ENCODE measurements at regions not wholly inside any gene's neighbourhood (a gene's known extent, or its start where the extent isn't known, plus 50 kb on each side); places are given as distances from the start of the nearest gene placed in this dataset.
"Not testable (repeated sequence)": the region's sequence is repeated elsewhere in the genome, so short reads cannot be mapped to it uniquely, and the experiment has no call there.

GRCh38 chr1:121051161-121051790 lies 132.9 kb downstream of the FAM72B start:
- not testable (repeated sequence) for DNase-seq (ENCODE audit: low read depth)

DNA sequence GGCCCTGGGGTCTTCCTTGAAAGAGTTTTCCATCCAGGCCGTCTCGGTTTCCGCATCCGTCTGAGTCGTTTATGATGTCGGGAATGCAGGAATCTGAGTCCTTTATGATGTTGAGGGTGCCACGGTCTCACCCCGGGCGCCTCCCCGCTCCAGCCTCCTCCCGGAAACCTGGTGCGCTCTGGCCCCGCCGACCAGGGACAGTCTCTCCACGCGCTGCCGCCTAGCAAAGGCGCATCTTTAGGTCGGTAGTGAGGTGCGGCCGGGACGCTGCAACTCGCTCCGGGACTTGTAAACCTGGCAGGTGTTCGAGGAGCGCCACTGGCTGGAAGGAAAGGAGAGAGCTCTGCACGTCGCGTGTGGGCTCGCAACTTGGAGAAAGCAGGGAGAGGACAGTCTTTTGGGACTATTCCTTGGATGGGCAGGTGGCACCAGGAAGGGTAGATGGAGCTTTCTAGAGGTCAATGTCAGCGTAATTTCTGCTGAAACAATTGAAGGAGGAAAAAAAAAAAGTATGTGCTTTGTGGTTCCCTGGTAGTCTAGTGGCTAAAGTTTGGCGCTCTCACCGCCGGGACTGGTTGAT lies 132.0 kb downstream of the FAM72B start:
- not testable (repeated sequence) for DNase-seq (ENCODE audit: low read depth)

- not testable (repeated sequence) for DNase-seq (ENCODE audit: low read depth)
Observed at GRCh38 chr1:121054928-121055327, 129.2 kb downstream of the FAM72B start.

- DNase-seq (ENCODE audit: low read depth) = not testable (repeated sequence)
Observed at GRCh38 chr1:121066925-121067324, 117.2 kb downstream of the FAM72B start.

DNA sequence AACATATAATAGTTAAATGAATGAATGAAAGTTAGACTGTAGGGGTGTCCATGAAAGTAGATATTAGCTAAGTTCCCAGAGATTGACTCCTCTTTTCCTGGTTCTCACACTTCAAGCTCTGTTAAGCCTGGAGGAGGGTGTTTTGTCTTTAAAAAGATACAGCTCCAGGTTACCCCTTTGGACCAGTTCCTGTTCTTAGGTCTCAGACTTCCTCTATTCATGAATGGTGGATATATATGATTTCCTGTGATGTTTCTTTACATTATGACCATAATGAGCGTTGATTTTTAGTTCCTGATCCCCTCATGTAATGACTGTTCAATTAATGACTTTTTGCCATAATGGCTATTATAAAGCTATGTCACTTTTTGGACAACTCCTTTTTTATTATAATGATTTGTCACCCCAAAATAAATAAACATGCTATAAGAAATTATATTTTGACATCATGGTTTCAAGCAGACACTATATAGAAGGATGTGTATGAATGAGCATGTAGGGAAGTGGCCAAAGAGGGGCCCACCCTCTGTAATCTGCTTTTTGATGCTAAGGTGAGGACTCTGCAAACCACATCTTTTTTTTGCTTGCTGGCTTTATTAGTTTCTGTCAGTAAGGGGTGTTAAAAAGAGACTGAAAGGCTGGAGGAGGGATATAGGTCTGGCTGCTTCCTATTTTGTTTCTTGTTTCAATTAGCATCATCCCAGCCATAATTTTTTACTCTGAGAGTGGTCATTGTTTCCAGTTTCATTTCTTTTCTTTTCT lies 115.2 kb downstream of the FAM72B start:
- DNase-seq (ENCODE audit: low read depth) = not testable (repeated sequence)

- not testable (repeated sequence) for DNase-seq (ENCODE audit: low read depth)
Observed at GRCh38 chr1:121073852-121074251, 110.3 kb downstream of the FAM72B start.

GRCh38 chr1:121075254-121075805 lies 108.8 kb downstream of the FAM72B start:
- DNase-seq (ENCODE audit: low read depth) = not testable (repeated sequence)

- not testable (repeated sequence) for DNase-seq (ENCODE audit: low read depth)
Observed at GRCh38 chr1:121076674-121077073, 107.5 kb downstream of the FAM72B start.

DNA sequence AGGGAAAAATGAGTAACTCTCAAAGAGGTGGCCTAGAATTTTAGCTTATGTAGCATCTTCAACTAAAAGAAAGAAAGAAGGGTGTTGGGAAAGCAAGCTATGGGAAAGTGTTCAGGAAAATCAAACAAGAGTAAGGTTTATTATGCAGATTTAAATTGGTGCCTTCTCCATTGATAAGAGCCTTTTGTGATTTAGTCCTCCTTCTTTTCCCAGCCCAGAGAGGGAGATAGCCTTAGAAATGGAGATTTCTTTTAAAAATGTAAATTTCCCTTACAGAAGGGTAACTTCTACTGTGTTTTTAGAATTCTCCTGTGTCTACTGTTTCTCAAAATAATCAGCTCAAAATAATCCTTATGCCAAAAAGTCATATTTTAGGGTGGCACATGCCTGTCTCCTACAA lies 104.5 kb downstream of the FAM72B start:
- not testable (repeated sequence) for DNase-seq (ENCODE audit: low read depth)

DNA sequence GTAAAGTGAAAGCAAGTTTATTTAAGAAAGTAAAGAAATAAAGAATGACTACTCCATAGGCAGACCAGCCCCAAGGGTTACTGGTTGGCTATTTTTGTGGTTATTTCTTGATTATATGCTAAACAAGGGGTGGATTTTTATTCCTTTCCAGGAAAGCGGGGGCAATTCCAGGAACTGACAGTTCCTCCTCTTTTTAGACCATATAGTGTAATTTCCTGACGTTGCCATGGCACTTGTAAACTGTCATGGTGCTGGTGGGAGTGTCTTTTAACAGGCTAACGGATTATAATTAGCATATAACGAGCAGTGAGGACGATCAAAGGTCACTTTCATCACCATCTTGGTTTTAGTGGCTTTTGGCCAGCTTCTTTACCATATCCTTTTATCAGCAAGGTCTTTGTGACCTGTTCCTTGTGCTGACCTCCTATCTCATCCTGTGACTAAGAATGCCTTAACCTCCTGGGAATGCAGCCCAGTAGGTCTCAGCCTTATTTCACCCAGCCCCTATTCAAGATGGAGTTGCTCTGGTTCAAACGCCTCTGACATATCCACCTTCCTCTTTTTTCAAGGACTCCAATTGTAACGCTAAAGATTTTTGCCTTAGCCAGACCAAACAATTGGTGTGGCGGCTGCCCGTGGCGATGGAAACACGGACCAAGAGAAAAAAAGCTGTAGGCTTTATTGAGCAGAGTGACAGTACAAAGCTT lies 103.8 kb downstream of the FAM72B start:
- DNase-seq (ENCODE audit: low read depth) = not testable (repeated sequence)

GRCh38 chr1:121080904-121081264 lies 103.3 kb downstream of the FAM72B start:
- not testable (repeated sequence) for DNase-seq (ENCODE audit: low read depth)

DNA sequence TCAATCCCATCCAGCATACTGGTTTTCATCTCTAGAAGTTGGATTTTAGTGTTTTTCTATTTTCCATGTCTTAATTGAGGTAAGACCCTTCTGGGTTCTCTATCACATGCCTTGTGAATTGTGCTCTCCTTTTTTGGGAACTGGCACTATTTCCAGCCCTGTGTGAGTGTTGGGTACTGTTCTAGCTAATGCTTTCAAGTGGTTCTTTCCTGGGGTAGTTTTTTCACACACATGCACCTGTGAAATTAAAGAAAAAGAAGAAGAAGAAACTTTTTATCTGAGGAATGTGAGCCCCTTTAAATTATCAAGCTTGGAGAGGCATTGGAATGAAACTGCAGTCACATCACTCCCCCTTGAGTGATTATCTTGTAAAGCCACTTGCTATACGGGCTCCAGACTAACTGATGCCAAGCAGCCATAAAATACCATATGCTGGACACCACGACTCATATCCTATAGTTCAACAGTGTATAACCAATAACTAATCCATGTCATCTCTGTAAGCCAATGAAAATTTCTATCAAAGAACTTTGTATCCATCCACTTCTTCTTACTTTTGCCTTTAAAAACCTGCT lies 102.4 kb downstream of the FAM72B start:
- not testable (repeated sequence) for DNase-seq (ENCODE audit: low read depth)

GRCh38 chr1:121082995-121083394 lies 101.1 kb downstream of the FAM72B start:
- DNase-seq (ENCODE audit: low read depth) = not testable (repeated sequence)

DNA sequence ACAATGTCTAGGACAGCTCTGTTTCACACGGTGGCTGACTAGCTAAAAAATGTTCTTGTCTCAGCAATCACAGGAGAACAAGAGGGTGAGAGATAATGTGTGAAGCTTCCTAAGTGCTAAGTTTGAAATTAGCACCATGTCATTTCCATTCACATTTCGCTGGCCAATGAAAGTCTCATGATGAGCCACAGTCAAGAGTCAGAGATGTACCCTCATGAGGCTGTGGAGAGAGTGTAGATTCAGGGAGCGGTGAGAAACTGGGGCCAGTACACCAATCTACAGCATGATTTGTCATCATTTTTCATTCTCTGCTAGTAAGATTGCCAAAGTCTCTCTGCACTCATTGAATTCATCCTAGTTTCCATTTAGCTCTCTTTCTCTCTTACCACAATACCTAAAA lies 97.9 kb downstream of the FAM72B start:
- DNase-seq (ENCODE audit: low read depth) = not testable (repeated sequence)

GRCh38 chr1:121087221-121087620 lies 96.9 kb downstream of the FAM72B start:
- DNase-seq (ENCODE audit: low read depth) = not testable (repeated sequence)

- not testable (repeated sequence) for DNase-seq (ENCODE audit: low read depth)
Observed at GRCh38 chr1:121088568-121088967, 95.6 kb downstream of the FAM72B start.

GRCh38 chr1:121092329-121092968 lies 91.7 kb downstream of the FAM72B start:
- DNase-seq (ENCODE audit: low read depth) = not testable (repeated sequence)

GRCh38 chr1:121095014-121095413 lies 89.1 kb downstream of the FAM72B start:
- DNase-seq (ENCODE audit: low read depth) = not testable (repeated sequence)

GRCh38 chr1:121097127-121097866 lies 86.8 kb downstream of the FAM72B start:
- DNase-seq (ENCODE audit: low read depth) = peak; percentile 77

DNA sequence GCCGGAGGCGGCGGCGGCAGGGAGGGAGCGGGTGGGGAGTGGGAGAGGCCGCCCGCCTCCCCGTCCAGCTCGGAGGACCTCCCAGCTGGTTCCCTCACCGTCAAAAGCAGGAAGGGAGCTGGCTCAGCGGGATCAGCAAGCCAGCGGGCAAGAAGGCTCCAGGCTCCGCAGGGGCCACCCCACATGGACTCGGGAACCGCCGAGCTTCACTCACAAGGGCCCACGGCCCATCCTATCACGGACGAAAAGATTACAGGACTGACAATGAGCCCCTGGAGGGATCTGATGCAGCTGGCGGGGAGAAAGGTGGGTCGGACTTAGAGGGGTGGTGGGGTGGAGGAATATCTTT lies 86.3 kb downstream of the FAM72B start:
- DNase-seq (ENCODE audit: low read depth) = not testable (repeated sequence)

GRCh38 chr1:121109025-121109424 lies 75.1 kb downstream of the FAM72B start:
- DNase-seq (ENCODE audit: low read depth) = not testable (repeated sequence)
